RWPE2 (cell line): ENCODE measurements at regions not wholly inside any gene's neighbourhood (a gene's known extent, or its start where the extent isn't known, plus 50 kb on each side); places are given as distances from the start of the nearest gene placed in this dataset.

ENCODE experiments used
- ATAC-seq: fragments of 200-7000 bp; cut with Tn5 transposase; 3 replicates; pipeline ENCODE4 v1.9.1; 2021; ENCODE audit warnings: low read depth
- DNase-seq: peaks from one replicate; pipeline ENCODE4 v3.0.0-alpha.2; 2020; ENCODE audit warnings: low spot score
- H3K27ac ChIP-seq: fragments of 450-650 bp; 2 replicates; pipeline ENCODE4 v1.5.1; 2017; ENCODE audit warnings: mild to moderate bottlenecking; ENCODE audit not compliant: poor library complexity, severe bottlenecking
- H3K27me3 ChIP-seq: fragments of 250-450 bp; sonication (Bioruptor Pico); 2 replicates; pipeline ENCODE4 v1.5.1; 2021; ENCODE audit warnings: mild to moderate bottlenecking, moderate library complexity; ENCODE audit not compliant: insufficient read depth, poor library complexity, severe bottlenecking
- H3K36me3 ChIP-seq: fragments of 250-450 bp; sonication (Bioruptor Pico); 2 replicates; pipeline ENCODE4 v1.5.1; 2020; ENCODE audit warnings: low read depth, mild to moderate bottlenecking, moderate library complexity
- H3K4me1 ChIP-seq: fragments of 250-450 bp; sonication (Bioruptor Pico); 2 replicates; pipeline ENCODE4 v1.5.1; 2021; ENCODE audit warnings: mild to moderate bottlenecking, moderate library complexity; ENCODE audit not compliant: insufficient read depth, poor library complexity, severe bottlenecking
- H3K4me3 ChIP-seq: fragments of 250-450 bp; sonication (Bioruptor Pico); 2 replicates; pipeline ENCODE4 v1.5.1; 2021; ENCODE audit warnings: mild to moderate bottlenecking, moderate library complexity; ENCODE audit not compliant: severe bottlenecking
- H3K9me3 ChIP-seq: fragments of 250-450 bp; sonication (Bioruptor Pico); 2 replicates; pipeline ENCODE4 v1.5.1; 2021; ENCODE audit warnings: mild to moderate bottlenecking, moderate library complexity; ENCODE audit not compliant: severe bottlenecking
- TF ChIP-seq, protein P1 (sequence below): fragments of 450-650 bp; IDR thresholded peaks from one replicate; pipeline ENCODE4 v1.5.1; 2017; ENCODE audit warnings: mild to moderate bottlenecking, moderate library complexity; ENCODE audit not compliant: poor library complexity, severe bottlenecking

DNA sequence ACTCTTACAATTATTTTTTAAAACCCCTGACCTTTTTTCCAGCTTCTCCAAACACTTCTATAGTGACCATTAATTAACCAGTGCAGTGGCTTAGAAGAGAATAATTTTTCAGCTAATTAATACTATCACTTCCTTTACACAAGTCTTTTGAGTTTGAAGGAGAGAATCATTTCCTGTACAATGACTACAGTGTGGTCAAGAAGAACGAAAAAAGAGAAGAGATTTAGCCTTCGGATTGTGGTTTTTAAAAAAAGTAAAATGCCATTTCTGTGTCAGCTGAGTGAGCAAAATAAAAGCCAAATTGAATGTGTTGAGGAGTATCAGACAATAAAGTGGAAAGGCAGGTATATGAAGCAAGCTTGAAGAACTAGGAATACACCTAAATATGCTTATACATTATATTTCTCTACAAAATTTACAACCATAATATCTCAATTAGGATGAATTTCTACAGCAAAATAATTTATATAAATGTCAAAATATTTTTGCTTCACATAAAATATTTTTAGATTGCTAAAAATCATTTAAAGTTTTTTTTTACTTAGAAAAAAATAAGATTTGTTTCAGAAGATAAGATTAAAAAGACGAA, 1155.2 kb upstream of the CNTN5 start:
- TF ChIP-seq, protein P1, sequence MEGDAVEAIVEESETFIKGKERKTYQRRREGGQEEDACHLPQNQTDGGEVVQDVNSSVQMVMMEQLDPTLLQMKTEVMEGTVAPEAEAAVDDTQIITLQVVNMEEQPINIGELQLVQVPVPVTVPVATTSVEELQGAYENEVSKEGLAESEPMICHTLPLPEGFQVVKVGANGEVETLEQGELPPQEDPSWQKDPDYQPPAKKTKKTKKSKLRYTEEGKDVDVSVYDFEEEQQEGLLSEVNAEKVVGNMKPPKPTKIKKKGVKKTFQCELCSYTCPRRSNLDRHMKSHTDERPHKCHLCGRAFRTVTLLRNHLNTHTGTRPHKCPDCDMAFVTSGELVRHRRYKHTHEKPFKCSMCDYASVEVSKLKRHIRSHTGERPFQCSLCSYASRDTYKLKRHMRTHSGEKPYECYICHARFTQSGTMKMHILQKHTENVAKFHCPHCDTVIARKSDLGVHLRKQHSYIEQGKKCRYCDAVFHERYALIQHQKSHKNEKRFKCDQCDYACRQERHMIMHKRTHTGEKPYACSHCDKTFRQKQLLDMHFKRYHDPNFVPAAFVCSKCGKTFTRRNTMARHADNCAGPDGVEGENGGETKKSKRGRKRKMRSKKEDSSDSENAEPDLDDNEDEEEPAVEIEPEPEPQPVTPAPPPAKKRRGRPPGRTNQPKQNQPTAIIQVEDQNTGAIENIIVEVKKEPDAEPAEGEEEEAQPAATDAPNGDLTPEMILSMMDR, result no peak
- H3K27ac ChIP-seq, result no peak overlapping the region
- no peak overlapping the region for H3K4me3 ChIP-seq
- H3K27me3 ChIP-seq, result no peaks in the 10 kb centered on the region
- H3K36me3 ChIP-seq, result no peaks in the 10 kb centered on the region
- no peaks in the 10 kb centered on the region for H3K4me1 ChIP-seq
- no peak for ATAC-seq
- no peaks in the 10 kb centered on the region for H3K9me3 ChIP-seq
- DNase-seq, result no peak

DNA sequence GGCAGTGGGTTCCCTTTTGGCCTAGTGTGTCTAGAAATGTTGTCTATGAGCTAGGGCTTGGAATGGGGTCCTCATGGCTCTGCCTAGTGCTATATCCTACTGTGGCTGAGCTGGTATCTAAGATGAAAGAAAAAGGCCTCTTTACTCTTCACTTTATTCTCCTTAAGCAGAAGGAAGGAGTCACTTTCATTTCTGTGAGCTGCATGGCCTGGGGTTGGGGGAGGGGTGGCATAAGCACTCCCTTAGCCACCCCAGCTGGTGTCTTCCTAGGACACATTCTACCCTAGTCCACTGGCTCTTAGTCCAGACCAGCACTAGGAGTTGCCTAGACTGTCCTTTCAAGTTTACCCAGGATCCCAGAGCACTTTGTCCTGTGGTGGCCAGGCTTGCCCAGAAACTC, 1148.9 kb upstream of the CNTN5 start:
- Histone ChIP-seq H3K27ac (no peak overlapping the region), H3K4me1 (no peaks in the 10 kb centered on the region), H3K9me3 (no peaks in the 10 kb centered on the region), H3K4me3 (no peak overlapping the region), H3K36me3 (no peaks in the 10 kb centered on the region), H3K27me3 (peaks cover 5% of the 10 kb centered on the region)
- DNase-seq (no peak), ATAC-seq (no peak)
- TF ChIP-seq, protein P1, result no peak

DNA sequence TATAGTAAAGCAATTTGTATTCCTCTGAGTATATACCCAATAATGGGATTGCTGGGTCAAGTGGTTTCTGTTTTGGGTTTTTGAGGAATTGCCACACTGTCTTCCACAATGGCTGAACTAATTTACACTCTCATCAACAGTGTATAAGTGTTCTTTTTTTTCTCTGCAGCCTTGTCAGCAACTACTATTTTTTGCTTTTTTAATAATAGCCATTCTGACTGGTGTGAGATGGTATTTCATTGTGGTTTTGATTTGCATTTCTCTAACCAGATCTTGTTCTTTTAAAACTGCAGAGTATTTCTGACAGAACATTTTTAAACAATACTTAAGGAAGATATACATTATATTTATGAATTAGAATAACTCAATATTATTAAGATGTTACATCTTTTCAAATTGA, 1140.5 kb upstream of the CNTN5 start:
- no peaks in the 10 kb centered on the region for H3K9me3 ChIP-seq
- no peak overlapping the region for H3K27ac ChIP-seq
- H3K4me1 ChIP-seq, result no peaks in the 10 kb centered on the region
- DNase-seq, result no peak
- no peaks in the 10 kb centered on the region for H3K36me3 ChIP-seq
- no peak overlapping the region for H3K4me3 ChIP-seq
- TF ChIP-seq, protein P1, result no peak
- H3K27me3 ChIP-seq, result peaks cover 6% of the 10 kb centered on the region
- ATAC-seq, result no peak

DNA sequence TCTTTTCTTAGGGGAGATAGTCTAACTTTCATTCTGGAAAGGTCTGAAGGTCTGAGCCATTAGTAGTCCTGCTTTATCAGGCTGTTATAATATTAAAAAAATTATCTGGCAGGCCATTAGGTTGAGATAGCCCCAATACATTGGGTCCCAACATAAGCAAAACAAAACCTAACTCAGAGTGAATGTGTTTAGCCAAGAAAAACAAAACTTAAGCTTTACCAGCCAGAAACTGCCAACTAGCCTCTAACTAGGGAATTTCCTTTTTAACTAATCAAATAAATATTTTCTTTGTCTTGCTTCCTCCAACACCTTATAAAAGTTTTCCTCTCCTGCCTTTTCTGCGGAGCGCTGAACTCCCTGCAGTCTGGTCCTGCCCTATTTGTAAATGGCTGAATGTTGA, 1137.7 kb upstream of the CNTN5 start:
- TF ChIP-seq, protein P1, result no peak
- Histone ChIP-seq H3K27me3 (peaks cover 3% of the 10 kb centered on the region), H3K4me1 (no peaks in the 10 kb centered on the region), H3K4me3 (no peak overlapping the region), H3K27ac (no peak overlapping the region), H3K36me3 (no peaks in the 10 kb centered on the region), H3K9me3 (no peaks in the 10 kb centered on the region)
- DNase-seq (no peak), ATAC-seq (no peak)

DNA sequence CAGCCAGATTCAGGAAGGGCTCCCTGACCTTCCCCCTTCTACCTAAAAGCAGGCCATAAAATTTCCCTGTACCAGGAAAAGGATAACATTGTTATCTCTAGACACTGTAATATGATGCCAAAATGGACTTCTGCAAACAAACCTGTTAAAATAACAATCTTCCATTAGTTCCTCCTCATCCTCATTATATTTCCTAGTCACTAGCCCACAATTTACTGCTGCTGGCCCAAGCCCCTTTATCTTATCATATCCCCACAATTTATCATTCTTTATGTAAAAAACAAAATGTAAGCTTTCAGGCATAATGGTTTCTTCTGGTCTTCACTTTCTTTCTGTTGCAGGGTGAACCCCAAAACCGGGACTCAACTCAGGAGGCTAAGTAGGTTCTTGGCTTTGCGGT, 1132.1 kb upstream of the CNTN5 start:
- Histone ChIP-seq H3K27me3 (no peaks in the 10 kb centered on the region), H3K4me1 (no peaks in the 10 kb centered on the region), H3K36me3 (no peaks in the 10 kb centered on the region), H3K9me3 (no peaks in the 10 kb centered on the region), H3K27ac (no peak overlapping the region), H3K4me3 (no peak overlapping the region)
- ATAC-seq, result no peak
- no peak for DNase-seq
- TF ChIP-seq, protein P1, result no peak
